ENCODE measurements at regions not wholly inside any gene's neighbourhood (a gene's known extent, or its start where the extent isn't known, plus 50 kb on each side); places are given as distances from the start of the nearest gene placed in this dataset.

DNA sequence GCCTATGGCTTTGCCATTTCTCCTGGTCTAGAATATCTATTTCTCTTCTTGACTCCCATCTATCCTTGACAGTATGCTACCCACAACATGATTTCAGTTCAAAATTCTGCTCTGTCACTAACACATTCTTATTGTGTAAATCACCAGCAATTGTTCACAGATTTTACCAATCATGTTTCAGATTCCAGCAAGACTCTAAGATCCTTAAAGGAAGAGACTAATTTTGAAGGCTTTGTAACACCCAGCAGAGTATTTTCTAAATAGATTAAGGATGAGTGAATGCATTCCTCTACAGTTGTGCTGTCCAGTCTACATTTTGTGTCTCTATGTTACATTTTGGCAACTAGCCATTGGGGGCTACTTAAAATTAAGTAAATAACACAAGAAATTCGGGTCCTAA is 921.5 kb downstream of the NLGN4Y start:
- Mint-ChIP-seq H3K4me1 (peaks cover 14% of the 10 kb centered on the region), H3K27me3 (no peaks in the 10 kb centered on the region), H3K36me3 (ENCODE audit: low read depth) (no peaks in the 10 kb centered on the region), H3K27ac (no peak overlapping the region), H3K4me3 (no peak overlapping the region), H3K9me3 (no peaks in the 10 kb centered on the region)
- ATAC-seq (no peak), DNase-seq (no peak)

DNA sequence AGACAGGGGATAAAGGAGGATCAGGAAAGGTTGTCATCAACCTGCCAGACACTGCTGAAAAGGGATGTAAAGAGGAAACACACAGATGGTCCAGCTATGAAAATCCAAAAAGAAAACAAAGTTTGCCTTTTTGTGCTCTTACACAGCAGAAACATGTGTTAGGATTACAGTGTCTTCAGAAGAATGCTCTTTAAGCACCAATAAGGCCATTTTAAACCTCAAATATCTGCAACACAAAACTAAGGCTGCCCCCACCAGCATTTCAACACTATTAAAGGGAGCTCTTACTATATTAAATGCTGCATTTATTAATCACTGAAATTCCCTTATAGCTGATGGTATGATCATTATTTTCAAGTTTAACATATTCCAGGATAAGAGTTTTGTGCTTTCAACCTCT is 922.5 kb downstream of the NLGN4Y start:
- H3K36me3 Mint-ChIP-seq (ENCODE audit: low read depth), result no peaks in the 10 kb centered on the region
- ATAC-seq, result no peak
- H3K27me3 Mint-ChIP-seq, result no peaks in the 10 kb centered on the region
- H3K4me1 Mint-ChIP-seq, result peaks cover 6% of the 10 kb centered on the region
- DNase-seq, result no peak
- H3K4me3 Mint-ChIP-seq, result no peak overlapping the region
- no peaks in the 10 kb centered on the region for H3K9me3 Mint-ChIP-seq
- H3K27ac Mint-ChIP-seq, result no peak overlapping the region

DNA sequence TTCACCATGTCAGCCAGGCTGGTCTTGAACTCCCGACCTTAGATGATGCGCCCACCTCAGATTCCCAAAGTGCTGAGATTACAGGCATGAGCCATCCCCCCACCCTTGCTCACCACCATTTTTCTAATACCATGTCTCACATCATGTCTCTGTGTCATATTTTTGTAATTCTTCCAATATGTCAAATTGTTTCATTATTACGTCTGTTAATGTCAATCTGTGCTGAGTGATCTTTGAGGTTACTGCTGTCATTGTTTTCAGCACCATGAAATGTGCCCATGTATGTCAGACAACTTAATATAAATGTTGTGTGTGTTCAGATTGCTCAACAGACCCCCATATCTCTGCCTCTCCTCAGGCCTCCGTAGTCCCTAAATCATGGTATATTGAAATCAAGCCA is 923.6 kb downstream of the NLGN4Y start:
- Mint-ChIP-seq H3K4me1 (no peaks in the 10 kb centered on the region), H3K36me3 (ENCODE audit: low read depth) (no peaks in the 10 kb centered on the region), H3K27me3 (no peaks in the 10 kb centered on the region), H3K4me3 (no peak overlapping the region), H3K27ac (no peak overlapping the region), H3K9me3 (no peaks in the 10 kb centered on the region)
- no peak for DNase-seq
- ATAC-seq, result no peak

GRCh38 chrY:15455133-15455937 is 931.0 kb downstream of the NLGN4Y start:
- no peaks in the 10 kb centered on the region for H3K36me3 Mint-ChIP-seq (ENCODE audit: low read depth)
- no peaks in the 10 kb centered on the region for H3K9me3 Mint-ChIP-seq
- H3K4me1 Mint-ChIP-seq, result peaks cover 1% of the 10 kb centered on the region
- H3K4me3 Mint-ChIP-seq, result no peak overlapping the region
- ATAC-seq, result no peak
- no peak for DNase-seq
- peaks cover 1% of the 10 kb centered on the region for H3K27me3 Mint-ChIP-seq
- H3K27ac Mint-ChIP-seq, result no peak overlapping the region

GRCh38 chrY:15455980-15456469 is 931.7 kb downstream of the NLGN4Y start:
- Mint-ChIP-seq H3K9me3 (no peaks in the 10 kb centered on the region), H3K4me1 (peaks cover 1% of the 10 kb centered on the region), H3K4me3 (no peak overlapping the region), H3K27ac (peak overlapping the region; percentile 39), H3K27me3 (peaks cover 1% of the 10 kb centered on the region), H3K36me3 (ENCODE audit: low read depth) (no peaks in the 10 kb centered on the region)
- DNase-seq (peak; percentile 42), ATAC-seq (peak; percentile 82)

- no peak overlapping the region for H3K4me3 Mint-ChIP-seq
- ATAC-seq (no peak), DNase-seq (no peak)
- no peaks in the 10 kb centered on the region for H3K9me3 Mint-ChIP-seq
- peaks cover 1% of the 10 kb centered on the region for H3K27me3 Mint-ChIP-seq
- H3K27ac Mint-ChIP-seq, result no peak overlapping the region
- no peaks in the 10 kb centered on the region for H3K36me3 Mint-ChIP-seq (ENCODE audit: low read depth)
- H3K4me1 Mint-ChIP-seq, result peaks cover 1% of the 10 kb centered on the region
These were observed 932.2 kb downstream of the NLGN4Y start for GRCh38 chrY:15456491-15456890.

- ATAC-seq (no peak), DNase-seq (no peak)
- Mint-ChIP-seq H3K4me3 (no peak overlapping the region), H3K27me3 (peaks cover 1% of the 10 kb centered on the region), H3K36me3 (ENCODE audit: low read depth) (no peaks in the 10 kb centered on the region), H3K4me1 (peaks cover 1% of the 10 kb centered on the region), H3K27ac (no peak overlapping the region), H3K9me3 (no peaks in the 10 kb centered on the region)
These were observed 933.4 kb downstream of the NLGN4Y start for GRCh38 chrY:15457682-15458081.

- DNase-seq, result no peak
- Mint-ChIP-seq H3K4me1 (peaks cover 1% of the 10 kb centered on the region), H3K9me3 (no peaks in the 10 kb centered on the region), H3K4me3 (no peak overlapping the region), H3K27ac (no peak overlapping the region), H3K27me3 (no peaks in the 10 kb centered on the region), H3K36me3 (ENCODE audit: low read depth) (no peaks in the 10 kb centered on the region)
- no peak for ATAC-seq
These were observed 934.1 kb downstream of the NLGN4Y start for GRCh38 chrY:15458426-15458825.

DNA sequence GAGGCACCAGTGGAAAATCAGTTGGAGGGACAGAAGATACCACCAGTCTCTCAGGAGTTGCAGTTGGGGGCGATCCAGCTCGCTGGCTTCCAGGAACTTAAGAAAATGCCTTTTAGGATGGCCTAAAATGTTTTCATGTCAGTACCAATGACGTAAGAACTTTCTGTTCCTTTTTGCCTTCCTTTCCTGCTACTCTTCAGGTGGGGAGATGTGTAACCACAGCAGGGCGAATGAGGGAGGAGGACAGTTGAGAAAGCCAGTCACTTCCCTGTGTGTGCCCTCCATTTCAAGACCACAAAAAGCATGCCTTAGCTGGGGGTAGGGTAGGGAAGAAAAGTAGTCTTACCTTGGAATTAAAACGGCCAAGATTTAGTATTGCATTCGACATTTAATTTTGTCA is 941.6 kb downstream of the NLGN4Y start:
- H3K27me3 Mint-ChIP-seq, result no peaks in the 10 kb centered on the region
- no peak overlapping the region for H3K4me3 Mint-ChIP-seq
- no peaks in the 10 kb centered on the region for H3K4me1 Mint-ChIP-seq
- H3K9me3 Mint-ChIP-seq, result no peaks in the 10 kb centered on the region
- H3K27ac Mint-ChIP-seq, result no peak overlapping the region
- DNase-seq (no peak), ATAC-seq (no peak)
- no peaks in the 10 kb centered on the region for H3K36me3 Mint-ChIP-seq (ENCODE audit: low read depth)

DNA sequence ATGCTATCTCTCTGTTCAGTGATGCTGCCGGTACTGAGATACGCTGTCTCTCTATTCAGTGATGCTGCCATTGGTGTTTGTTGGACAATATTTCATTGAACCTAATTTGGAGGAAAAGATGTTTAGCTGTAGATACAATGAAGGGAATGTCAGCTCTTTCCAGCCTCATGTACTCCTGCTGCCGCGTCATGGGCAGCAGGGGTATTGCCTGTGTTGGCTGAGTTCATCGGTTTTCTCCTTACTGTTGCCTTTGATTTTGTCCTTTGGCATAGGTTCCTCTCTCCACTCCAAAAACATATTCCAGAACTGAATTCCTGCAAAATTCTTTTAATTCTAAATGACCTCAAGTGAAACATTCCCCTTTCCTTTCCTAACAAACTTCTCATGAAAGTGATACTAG is 942.6 kb downstream of the NLGN4Y start:
- Mint-ChIP-seq H3K27ac (no peak overlapping the region), H3K9me3 (no peaks in the 10 kb centered on the region), H3K4me1 (no peaks in the 10 kb centered on the region), H3K4me3 (no peak overlapping the region), H3K36me3 (ENCODE audit: low read depth) (no peaks in the 10 kb centered on the region), H3K27me3 (no peaks in the 10 kb centered on the region)
- ATAC-seq (no peak), DNase-seq (no peak)

DNA sequence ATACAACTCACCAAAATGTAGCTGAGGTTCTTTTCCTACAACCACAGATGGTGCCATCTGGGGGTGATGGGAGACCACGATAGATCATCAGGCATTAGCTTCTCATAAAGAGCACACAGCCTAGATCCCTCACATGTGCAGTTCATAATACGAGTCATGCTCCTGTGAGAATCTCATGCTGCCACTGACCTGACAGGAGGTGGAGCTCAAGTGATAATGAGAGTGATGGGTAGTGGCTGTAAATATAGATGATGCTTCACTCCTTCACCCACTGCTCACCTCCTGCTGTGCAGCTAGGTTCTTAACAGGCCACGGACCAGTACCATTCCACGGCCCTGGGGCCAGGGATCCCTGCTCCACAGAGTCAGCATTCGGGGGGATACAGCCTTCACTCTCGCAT is 943.8 kb downstream of the NLGN4Y start:
- Mint-ChIP-seq H3K4me3 (no peak overlapping the region), H3K4me1 (no peaks in the 10 kb centered on the region), H3K27me3 (no peaks in the 10 kb centered on the region), H3K36me3 (ENCODE audit: low read depth) (no peaks in the 10 kb centered on the region), H3K27ac (no peak overlapping the region), H3K9me3 (no peaks in the 10 kb centered on the region)
- no peak for DNase-seq
- no peak for ATAC-seq

GRCh38 chrY:15471371-15471770 is 947.0 kb downstream of the NLGN4Y start:
- ATAC-seq (no peak), DNase-seq (no peak)
- no peaks in the 10 kb centered on the region for H3K4me1 Mint-ChIP-seq
- H3K4me3 Mint-ChIP-seq, result no peak overlapping the region
- no peaks in the 10 kb centered on the region for H3K27me3 Mint-ChIP-seq
- no peak overlapping the region for H3K27ac Mint-ChIP-seq
- H3K36me3 Mint-ChIP-seq (ENCODE audit: low read depth), result no peaks in the 10 kb centered on the region
- H3K9me3 Mint-ChIP-seq, result no peaks in the 10 kb centered on the region

DNA sequence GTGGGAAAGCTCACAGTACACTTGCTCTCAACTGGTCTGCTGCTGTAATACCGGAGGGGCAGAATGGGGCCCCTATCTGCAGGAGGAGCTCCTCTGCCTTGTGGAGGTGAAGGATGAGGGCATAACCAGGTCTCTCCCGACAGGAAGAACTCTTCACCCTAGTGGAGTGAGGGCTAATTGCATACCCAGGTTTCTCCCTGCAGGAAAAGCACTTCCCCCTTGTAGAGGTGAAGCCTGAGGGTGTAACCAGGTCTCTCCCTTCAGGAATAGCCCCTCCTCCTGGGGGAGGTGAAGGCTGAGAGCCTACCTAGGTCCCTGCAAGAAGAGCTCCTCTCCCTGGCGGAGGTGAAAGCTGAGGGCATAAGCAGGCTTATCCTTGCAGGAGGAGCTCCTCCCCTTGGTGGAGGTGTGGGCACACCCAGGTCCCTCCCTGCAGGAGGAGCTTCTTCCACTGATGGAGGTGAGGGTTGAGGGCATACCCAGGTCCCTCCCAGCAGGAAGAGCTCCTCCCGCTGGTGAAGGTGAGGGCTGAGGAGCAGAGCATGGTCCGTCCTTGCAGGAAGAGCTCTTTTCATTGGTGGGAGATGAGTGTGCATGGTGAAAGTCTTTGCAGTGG is 954.1 kb downstream of the NLGN4Y start:
- no peaks in the 10 kb centered on the region for H3K9me3 Mint-ChIP-seq
- ATAC-seq (no peak), DNase-seq (no peak)
- H3K27me3 Mint-ChIP-seq, result no peaks in the 10 kb centered on the region
- H3K4me1 Mint-ChIP-seq, result no peaks in the 10 kb centered on the region
- H3K4me3 Mint-ChIP-seq, result no peak overlapping the region
- H3K27ac Mint-ChIP-seq, result no peak overlapping the region
- H3K36me3 Mint-ChIP-seq (ENCODE audit: low read depth), result no peaks in the 10 kb centered on the region

DNA sequence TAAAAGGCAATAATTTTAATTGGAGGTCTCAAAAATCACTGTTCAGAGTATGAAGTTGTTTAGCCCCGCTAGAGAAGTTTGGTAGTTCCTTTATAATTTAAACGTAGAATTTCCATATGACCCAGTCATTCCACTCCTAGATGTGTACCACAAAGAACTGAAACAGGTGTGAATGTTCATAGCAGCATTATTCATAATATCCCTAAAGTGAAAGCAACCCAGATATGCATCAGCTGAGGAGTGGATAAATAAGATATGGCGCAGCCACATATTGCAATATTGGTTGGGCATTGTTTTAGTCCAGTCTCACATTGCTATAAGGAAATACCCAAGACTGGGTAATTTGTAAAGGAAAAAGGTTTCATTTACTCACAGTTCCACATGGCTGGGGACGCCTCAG is 976.2 kb downstream of the NLGN4Y start:
- Mint-ChIP-seq H3K4me1 (no peaks in the 10 kb centered on the region), H3K9me3 (no peaks in the 10 kb centered on the region), H3K27ac (no peak overlapping the region), H3K27me3 (peaks cover 4% of the 10 kb centered on the region), H3K4me3 (no peak overlapping the region), H3K36me3 (ENCODE audit: low read depth) (no peaks in the 10 kb centered on the region)
- ATAC-seq, result no peak
- DNase-seq, result no peak

GRCh38 chrY:15501181-15501580 is 976.9 kb downstream of the NLGN4Y start:
- Mint-ChIP-seq H3K9me3 (no peaks in the 10 kb centered on the region), H3K27ac (no peak overlapping the region), H3K4me3 (no peak overlapping the region), H3K27me3 (peaks cover 4% of the 10 kb centered on the region), H3K4me1 (no peaks in the 10 kb centered on the region), H3K36me3 (ENCODE audit: low read depth) (no peaks in the 10 kb centered on the region)
- no peak for ATAC-seq
- DNase-seq, result no peak

Measured in activated naive CD8-positive, alpha-beta T cell treated with anti-CD3 and anti-CD28 coated beads, Interleukin-2, amount 50 U/mL, for 24 hours (primary cell).